HG02623 (cell line): ENCODE measurements at regions not wholly inside any gene's neighbourhood (a gene's known extent, or its start where the extent isn't known, plus 50 kb on each side); places are given as distances from the start of the nearest gene placed in this dataset.

Experiments
- ATAC-seq: cut with Tn5 transposase; IDR thresholded peaks from one replicate; pipeline ENCODE4 v1.9.1; 2021; ENCODE audit warnings: moderate library complexity; ENCODE audit not compliant: unreplicated experiment

DNA sequence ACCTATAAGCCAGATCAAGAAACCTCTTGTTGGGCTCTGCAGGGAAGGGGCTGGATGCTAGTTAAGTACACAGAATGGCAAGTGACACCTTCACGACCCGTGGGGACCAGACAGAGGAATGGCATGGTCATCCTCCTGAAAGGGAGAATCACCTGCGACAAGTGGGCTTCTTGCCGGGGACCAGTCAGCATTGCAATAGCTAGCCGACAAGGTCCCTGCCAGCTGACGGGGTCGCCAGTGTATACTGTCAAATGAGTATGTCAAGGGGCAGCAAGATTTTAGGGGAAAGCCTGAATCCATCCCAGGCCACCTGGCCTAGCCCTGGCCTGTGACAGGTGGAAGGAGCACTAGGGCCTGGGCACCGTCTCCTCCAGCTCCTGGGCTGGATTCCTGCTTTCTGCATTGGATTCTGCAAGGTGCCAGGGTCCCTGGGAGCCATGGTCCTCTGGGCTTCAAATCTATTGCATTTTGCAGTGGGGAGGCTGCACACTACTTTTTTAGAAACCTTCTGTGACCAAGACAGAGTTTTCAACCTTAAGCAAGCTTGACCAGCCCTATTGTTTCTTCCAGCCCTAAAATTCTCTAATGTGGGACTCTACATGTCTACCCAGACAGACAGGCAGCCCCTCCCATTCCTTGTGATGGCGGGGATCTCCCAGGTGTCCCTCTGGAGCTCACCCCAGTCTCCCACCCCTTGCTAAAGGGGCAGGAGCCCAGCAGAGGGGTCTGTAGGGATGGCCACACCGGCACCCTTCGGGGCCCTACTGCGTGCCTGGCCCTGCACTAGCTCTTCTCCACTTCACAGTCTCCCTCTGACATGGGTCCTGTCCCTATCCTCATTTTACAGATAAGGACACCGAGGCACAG lies 178.5 kb downstream of the GLI2 start:
- no peak for ATAC-seq

- ATAC-seq, result no peak
These were observed 179.3 kb downstream of the GLI2 start for GRCh38 chr2:120914839-120915521.

DNA sequence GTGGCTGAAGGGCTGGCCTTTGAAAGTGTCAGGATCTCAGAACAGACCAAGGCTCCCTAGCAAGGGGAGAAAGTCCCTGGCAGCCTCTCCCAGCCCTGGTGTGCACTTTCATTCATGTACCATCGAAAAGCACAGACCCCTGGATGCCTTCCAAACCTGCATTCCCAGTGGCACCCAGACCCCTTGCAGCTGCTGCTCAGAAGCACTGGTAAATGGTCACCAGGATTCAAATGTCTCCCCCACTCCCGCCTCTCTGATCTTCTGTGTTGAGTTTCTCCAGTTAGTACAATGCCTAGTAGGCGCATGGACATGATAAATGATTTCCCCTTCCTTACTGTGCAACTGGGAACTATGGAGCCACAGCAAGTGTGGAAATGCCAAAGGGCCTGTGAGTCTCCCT lies 180.0 kb downstream of the GLI2 start:
- ATAC-seq, result no peak

DNA sequence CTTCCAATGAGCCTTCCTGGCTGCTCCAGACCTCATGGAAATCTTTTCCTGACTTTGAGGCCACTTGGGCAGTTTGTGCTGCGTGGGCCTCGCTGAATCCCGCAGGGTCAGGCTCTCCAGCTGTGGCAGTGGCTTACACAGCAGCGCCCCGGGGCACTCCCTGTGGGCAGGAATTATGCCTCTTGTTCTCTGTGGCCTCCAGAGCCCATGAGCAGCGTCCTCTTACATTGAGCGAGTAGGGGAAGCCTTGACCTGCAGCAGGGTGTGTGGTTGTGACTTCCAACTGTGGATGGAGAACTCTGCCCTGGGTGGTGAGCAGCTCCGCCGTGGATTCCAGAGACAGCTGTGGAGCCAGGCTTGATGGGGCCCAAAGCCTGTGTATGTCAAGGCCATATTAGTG lies 180.8 kb downstream of the GLI2 start:
- ATAC-seq, result no peak

DNA sequence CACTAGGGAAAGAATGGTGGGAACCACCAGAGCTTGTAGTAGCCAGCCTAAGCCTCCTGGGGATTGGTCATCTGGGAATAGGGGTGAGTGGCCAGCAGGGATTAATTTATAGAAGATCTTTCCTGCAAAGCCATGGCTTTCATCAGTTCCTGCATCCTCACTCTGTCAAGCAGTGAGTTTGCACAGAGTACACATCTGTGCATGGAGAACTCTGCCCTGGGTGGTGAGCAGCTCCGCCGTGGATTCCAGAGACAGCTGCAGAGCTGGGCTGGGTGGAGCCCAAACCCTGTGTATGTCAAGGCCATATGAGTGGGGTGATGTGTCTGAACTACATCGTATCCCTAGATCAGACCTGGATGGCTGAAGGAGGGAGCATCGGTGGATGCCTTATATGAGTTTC lies 182.2 kb downstream of the GLI2 start:
- no peak for ATAC-seq

- no peak for ATAC-seq
These were observed 183.5 kb downstream of the GLI2 start for GRCh38 chr2:120919216-120919615.

DNA sequence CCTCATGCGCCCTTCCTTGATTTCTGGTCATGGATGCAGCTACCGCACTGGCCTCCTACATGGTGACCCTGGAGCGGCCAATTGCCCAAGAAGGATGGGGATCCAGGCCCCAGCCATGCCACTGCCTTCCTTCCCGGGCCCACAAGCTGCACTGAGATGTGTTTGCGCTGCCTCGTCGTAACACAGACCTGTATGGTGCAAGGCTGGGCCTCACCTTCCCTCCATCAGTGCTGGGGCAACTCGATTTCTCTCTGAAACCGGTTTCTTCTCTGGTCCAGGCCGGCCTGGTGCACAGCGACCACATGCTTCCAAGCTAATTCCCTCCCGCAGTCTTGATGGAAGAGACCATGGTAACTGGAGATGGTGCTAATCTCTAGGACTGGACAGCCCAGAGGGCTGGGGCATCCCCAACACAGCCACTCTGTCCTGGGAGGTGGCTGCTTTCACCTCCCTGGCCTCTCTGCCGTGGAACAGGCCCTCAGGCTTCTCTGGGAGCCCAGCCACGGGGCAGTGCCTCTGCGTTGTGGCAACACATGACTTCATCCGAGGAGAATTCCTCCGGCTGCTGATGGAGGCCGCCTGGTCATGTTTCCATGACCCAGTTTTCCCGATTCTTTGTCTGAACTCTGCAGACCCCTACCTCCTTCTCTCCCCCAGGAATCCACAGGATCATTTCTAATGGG lies 184.2 kb downstream of the GLI2 start:
- no peak for ATAC-seq

DNA sequence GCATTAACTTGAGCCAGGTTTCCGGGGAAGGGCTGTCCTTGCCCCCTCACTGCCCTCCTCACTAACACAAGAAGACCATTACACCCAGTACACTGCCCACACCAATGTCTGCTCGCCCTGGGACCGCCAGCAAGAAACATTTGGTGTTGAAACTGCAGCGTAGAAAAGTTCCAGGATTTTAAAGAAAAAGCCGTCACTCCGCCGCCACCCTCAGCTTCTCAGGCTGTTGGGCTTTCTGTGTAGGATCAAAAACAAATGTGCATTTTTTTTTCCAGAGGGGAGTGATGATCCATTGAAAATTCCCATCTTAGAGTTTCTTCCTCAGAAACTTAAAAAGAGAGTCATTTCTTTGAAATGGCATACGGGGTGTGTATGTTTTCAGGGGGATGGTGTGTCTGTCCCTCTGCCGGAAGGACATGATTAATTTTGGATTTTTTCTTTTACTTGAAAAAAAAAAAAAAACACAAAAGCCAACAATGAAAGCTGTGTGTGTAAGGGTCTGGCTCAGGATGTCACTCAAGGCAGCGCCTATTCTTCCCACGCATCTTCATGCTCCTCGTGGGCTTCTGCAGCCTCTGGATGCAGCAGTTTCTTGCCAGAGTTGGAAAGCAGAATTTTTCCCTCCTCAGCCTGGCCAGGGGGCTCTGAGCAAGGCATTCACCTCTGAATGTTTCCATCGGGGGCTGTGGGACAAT lies 184.9 kb downstream of the GLI2 start:
- no peak for ATAC-seq

DNA sequence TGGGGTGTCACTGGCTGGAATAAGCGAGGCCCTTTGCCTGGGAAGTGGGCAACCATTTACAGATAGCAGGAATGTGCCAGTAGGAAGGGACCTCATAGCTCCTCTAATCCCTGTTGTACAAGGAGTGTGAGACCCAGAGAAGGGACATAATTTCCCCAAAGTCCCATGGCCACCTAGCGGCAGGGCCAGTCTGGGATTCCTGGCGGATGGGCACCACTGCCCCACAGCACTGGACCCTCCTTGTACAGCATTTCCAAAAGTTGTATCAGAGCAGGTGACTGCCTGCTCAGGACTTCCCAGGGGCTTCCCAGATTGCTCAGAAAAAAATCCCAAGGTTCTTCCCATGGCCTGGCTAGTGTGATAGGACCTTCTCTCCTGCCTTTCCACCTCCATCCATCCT lies 185.8 kb downstream of the GLI2 start:
- no peak for ATAC-seq

- ATAC-seq, result no peak
These were observed 187.1 kb downstream of the GLI2 start for GRCh38 chr2:120922571-120923332.

DNA sequence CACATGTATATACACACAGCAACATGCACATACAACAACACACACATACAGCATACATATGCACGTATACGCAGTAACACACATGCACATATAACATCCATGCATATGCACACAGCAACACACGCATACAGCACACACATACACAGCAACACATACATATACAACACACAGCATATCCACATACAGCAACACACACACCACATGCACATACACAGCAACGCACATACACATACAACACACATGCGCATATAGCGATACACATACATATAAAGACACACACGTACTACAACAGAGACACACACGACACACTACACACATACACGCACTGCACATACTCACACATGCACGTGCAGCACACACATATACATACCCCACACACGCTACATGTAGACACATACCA lies 187.8 kb downstream of the GLI2 start:
- ATAC-seq, result no peak

DNA sequence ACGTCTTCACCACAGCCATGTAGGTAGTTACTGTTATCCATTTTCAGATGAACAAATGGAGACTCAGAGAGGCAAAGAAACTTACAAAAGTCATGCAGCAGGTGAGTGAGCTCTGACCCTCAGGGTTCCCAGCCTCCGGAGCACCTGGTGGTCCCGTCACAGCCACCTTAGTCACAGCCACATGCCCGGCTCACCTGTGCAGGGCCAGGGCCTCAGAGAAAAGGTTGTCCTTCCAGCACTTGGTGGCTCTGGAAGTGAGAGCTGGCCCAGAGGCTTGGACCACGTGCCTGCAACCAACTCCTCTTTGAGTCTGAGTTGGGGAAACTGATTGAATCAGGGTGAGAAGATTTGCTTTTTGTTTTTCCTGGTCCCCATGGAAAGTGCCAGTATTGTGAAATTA lies 189.3 kb downstream of the GLI2 start:
- ATAC-seq, result no peak

DNA sequence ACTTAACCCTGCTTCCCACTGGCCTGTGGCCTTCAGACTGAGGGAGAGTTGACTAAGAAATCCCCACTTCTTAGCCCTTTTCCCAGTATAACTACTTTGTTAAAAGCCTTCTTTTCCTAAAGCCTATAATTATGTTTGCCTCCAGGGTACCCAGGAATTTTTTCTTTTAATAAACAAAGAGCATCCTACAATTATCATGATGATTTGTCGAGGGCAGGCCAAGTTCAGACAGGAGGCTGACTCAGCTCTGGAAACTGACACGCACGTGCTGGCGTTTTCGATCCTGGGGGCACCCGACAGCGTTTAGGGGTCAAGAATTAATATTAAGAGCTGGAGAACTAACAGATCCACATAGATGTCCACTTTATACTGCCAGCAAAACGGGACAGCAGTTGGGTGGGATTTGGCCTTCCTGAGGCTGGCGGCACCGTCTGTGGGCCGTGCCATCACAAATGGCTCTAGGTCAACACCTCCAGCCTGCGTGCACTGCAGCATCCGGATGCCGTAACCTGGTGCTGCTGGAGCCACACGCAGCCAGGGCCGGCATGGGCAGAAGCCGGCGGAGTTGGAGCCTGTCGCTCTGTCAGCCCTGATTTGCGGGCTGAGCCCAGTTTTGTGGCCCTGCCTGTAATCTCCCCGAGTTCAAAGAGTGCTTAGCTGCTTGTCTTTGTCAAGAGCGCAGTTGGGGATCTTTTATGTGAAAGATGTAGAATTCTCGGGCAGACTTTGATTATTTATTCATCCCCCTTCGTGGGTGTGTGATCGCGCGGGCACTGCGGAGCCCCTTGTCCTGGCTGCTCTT lies 191.0 kb downstream of the GLI2 start:
- no peak for ATAC-seq

- ATAC-seq, result no peak
These were observed 191.6 kb downstream of the GLI2 start for GRCh38 chr2:120927265-120927628.

DNA sequence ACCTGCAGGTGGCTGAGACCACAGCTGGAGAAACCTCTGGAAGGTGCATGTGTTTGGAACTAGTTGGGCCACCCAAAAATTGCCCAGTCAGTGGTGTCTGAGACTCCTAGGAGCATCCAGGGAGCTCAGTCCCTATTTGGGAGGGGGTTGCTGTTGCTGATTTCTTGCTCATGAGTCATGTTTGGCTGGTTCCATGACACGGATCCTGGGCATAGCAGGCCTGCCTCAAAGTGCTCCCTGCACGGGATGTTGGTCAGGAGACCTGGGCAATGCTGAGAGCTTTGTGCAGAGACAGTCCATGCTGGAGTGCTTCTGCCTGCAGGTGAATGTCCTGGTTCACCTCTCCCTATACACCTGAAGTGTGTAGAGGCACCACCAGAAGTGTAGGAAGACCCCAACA lies 194.2 kb downstream of the GLI2 start:
- no peak for ATAC-seq

DNA sequence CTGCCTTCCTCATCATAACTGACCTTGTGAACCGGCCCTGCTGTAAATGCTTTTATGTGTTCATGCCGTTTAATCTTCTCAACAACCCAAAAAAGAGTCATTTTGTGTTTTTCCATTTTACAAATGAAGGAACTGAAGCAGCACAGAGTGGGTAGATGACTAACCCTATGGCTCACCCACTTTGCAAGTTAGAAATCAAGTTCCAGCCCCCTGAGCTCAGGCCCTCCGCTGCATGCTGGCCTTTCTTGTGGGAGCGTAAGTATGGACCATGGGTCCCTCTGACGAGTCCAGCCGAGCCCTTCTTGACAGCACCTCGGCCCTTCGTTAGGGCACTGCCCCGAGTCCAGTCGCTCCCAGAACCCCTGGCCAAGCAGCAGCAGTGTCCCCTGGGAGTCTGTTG lies 194.6 kb downstream of the GLI2 start:
- no peak for ATAC-seq

- no peak for ATAC-seq
These were observed 195.2 kb downstream of the GLI2 start for GRCh38 chr2:120930864-120931263.

GRCh38 chr2:120932472-120932871 lies 196.8 kb downstream of the GLI2 start:
- no peak for ATAC-seq

GRCh38 chr2:120932881-120933280 lies 197.2 kb downstream of the GLI2 start:
- ATAC-seq, result no peak
